MCF 10A (cell line): ENCODE measurements at regions not wholly inside any gene's neighbourhood (a gene's known extent, or its start where the extent isn't known, plus 50 kb on each side); places are given as distances from the start of the nearest gene placed in this dataset.

Experiments
- BruUV-seq: library from RNA; stranded (reverse); fragments of 400-500 nt; replicated peaks from 2 replicates; lab custom pipeline; 2021; lab: Mats Ljungman, UMichigan
- CTCF ChIA-PET: fragments of 300-600 bp; sonication (Branson Sonifier 250); formaldehyde crosslinking; extraction: SDS; loops from one replicate; lab custom pipeline; 2021; ENCODE audit warnings: antibody characterized with exemption, inconsistent platforms; lab: Yijun Ruan, JAX
- POLR2A ChIA-PET: fragments of 300-600, 350-650 bp; sonication (Branson Sonifier 250); formaldehyde crosslinking; extraction: SDS; loops from one replicate; lab custom pipeline; 2020; ENCODE audit warnings: antibody characterized with exemption, inconsistent platforms; lab: Yijun Ruan, JAX
- DNase-seq: peaks from one replicate; pipeline ENCODE4 v3.0.0-alpha.2; 2018; ENCODE audit not compliant: unreplicated experiment
- H3K27ac Mint-ChIP-seq: one replicate; pipeline ENCODE4 v1.8.0; 2022; ENCODE audit warnings: mild to moderate bottlenecking, low read depth, mixed read lengths; ENCODE audit not compliant: unreplicated experiment
- H3K27me3 Mint-ChIP-seq: one replicate; pipeline ENCODE4 v1.8.0; 2022; ENCODE audit warnings: mixed read lengths; ENCODE audit not compliant: insufficient read depth, unreplicated experiment
- H3K36me3 Mint-ChIP-seq: one replicate; pipeline ENCODE4 v1.8.0; 2022; ENCODE audit warnings: mild to moderate bottlenecking, moderate library complexity, mixed read lengths; ENCODE audit not compliant: insufficient read depth, unreplicated experiment
- H3K4me1 Mint-ChIP-seq: one replicate; pipeline ENCODE4 v1.8.0; 2022; ENCODE audit warnings: mixed read lengths; ENCODE audit not compliant: insufficient read depth, unreplicated experiment
- H3K4me3 Mint-ChIP-seq: one replicate; pipeline ENCODE4 v1.8.0; 2022; ENCODE audit warnings: mild to moderate bottlenecking, moderate library complexity, mixed read lengths; ENCODE audit not compliant: unreplicated experiment
- H3K9me3 Mint-ChIP-seq: one replicate; pipeline ENCODE4 v1.8.0; 2022; ENCODE audit warnings: mixed read lengths; ENCODE audit not compliant: unreplicated experiment
- CTCF ChIP-seq: fragments of 200-600 bp; IDR thresholded peaks from one replicate; pipeline ENCODE4 v1.8.0; 2022; ENCODE audit warnings: antibody characterized with exemption, mild to moderate bottlenecking; ENCODE audit not compliant: unreplicated experiment
- intact Hi-C: fragments of 100-400 bp; cut with micrococcal nuclease; formaldehyde crosslinking; loops from 2 replicates; pipeline ENCODE4 v1.14.1; 2022

DNA sequence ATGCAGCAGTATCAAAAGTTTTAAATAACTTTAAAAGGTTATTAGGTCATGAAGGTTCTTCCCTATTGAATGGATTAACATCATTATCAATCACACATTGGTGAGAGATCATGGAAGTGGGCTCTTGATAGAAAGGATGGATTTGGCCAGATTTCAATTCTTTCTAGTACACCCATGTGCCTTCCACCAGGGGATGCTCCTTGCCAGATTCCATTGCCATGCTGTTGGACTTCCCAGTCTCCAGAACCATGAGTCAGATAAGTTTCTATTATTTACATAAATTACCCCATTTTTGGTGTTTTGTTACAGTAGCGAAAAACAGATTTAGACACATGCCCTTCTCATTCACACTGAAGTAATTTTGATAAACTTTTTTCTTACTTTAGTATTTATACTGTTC, 1010.6 kb upstream of the C9orf72 start:
- no peak for DNase-seq
- BruUV-seq, result no TSS peak
- no peaks in the 10 kb centered on the region for H3K27me3 Mint-ChIP-seq
- intact Hi-C loops, result no loop called here
- POLR2A ChIA-PET, result no interaction called here
- H3K36me3 Mint-ChIP-seq, result no peaks in the 10 kb centered on the region
- no peak overlapping the region for H3K27ac Mint-ChIP-seq
- no peak for TF ChIP-seq CTCF
- CTCF ChIA-PET, result no interaction called here
- no peaks in the 10 kb centered on the region for H3K9me3 Mint-ChIP-seq
- H3K4me3 Mint-ChIP-seq, result no peak overlapping the region
- no peaks in the 10 kb centered on the region for H3K4me1 Mint-ChIP-seq

DNA sequence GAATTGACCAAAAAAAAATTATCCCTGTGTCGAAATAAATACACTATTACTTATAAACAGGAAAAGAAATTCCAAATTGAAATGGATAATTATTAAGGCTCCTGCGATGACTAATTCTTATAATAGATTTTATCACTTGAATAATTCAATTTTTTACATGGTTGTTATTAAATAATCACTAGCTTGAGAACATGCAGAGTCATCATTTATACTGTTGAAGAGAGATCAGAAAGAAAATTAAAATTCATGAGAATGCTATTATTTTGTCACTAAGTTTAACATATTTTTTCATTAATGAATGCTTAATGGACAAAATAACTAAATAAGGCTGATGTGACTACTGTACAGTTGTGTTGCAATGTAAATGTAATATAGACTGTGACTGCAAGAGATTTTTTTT, 1011.3 kb upstream of the C9orf72 start:
- no TSS peak for BruUV-seq
- no peak for TF ChIP-seq CTCF
- DNase-seq, result no peak
- ChIA-PET CTCF (no interaction called here), POLR2A (interaction anchor here (0.7 kb wide), 1 partner anchor 136 kb away, joined by 3 read pairs; no protein-coding TSS in a partner anchor)
- intact Hi-C loops, result no loop called here
- no peaks in the 10 kb centered on the region for H3K4me1 Mint-ChIP-seq
- no peak overlapping the region for H3K27ac Mint-ChIP-seq
- no peak overlapping the region for H3K4me3 Mint-ChIP-seq
- no peaks in the 10 kb centered on the region for H3K36me3 Mint-ChIP-seq
- H3K9me3 Mint-ChIP-seq, result no peaks in the 10 kb centered on the region
- no peaks in the 10 kb centered on the region for H3K27me3 Mint-ChIP-seq

GRCh38 chr9:28587052-28587451, 1013.8 kb upstream of the C9orf72 start:
- H3K36me3 Mint-ChIP-seq, result no peaks in the 10 kb centered on the region
- no peak for DNase-seq
- H3K27me3 Mint-ChIP-seq, result no peaks in the 10 kb centered on the region
- no peak overlapping the region for H3K4me3 Mint-ChIP-seq
- H3K9me3 Mint-ChIP-seq, result no peaks in the 10 kb centered on the region
- H3K27ac Mint-ChIP-seq, result no peak overlapping the region
- no TSS peak for BruUV-seq
- TF ChIP-seq CTCF, result no peak
- ChIA-PET POLR2A (no interaction called here), CTCF (no interaction called here)
- intact Hi-C loops, result no loop called here
- no peaks in the 10 kb centered on the region for H3K4me1 Mint-ChIP-seq

DNA sequence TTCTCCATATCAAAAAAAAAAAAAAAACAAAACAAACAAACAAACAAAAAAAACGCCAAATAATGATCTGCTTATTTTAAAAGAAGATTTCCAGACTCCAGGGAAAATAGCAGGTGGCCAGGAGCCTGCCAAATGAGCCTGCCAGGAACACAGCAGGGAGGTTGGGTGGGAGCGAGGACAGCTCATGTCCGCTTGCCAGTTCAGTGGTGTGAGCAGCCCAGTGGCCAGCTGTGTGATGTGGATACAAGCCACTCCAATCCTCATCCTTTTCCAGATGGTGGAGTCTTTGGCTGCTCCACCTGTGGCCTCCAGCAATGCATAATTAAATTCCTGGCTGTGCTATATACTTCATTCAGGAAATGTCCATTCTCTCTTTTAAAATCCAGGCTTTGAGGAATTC, 1025.1 kb upstream of the C9orf72 start:
- ChIA-PET CTCF (no interaction called here), POLR2A (no interaction called here)
- no peak overlapping the region for H3K4me3 Mint-ChIP-seq
- no peak for DNase-seq
- H3K36me3 Mint-ChIP-seq, result no peaks in the 10 kb centered on the region
- BruUV-seq, result no TSS peak
- H3K9me3 Mint-ChIP-seq, result no peaks in the 10 kb centered on the region
- H3K27ac Mint-ChIP-seq, result no peak overlapping the region
- intact Hi-C loops, result no loop called here
- no peaks in the 10 kb centered on the region for H3K27me3 Mint-ChIP-seq
- no peak for TF ChIP-seq CTCF
- no peaks in the 10 kb centered on the region for H3K4me1 Mint-ChIP-seq
